ENCODE measurements at regions not wholly inside any gene's neighbourhood (a gene's known extent, or its start where the extent isn't known, plus 50 kb on each side); places are given as distances from the start of the nearest gene placed in this dataset.

DNA sequence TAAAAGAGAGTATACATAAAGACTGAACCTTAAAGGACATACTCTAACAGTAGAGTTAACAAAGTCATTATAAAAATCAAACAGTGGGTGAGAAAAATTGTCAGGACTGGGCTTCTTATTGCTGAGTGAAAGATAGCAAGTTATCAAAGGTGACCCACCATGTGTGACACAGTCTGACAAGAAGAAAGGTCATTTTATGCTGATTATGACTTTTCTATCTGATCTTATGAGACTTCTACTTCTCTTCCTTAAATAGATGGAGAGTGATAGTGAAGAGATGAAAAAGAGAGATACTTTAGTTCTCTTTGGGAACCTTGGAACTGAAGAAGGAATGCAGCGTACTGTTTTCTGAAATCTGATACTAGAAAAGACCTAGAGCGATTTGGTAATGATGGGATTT is 2157.1 kb downstream of the NCAM2 start (continued):
- TF ChIP-seq CEBPB (IDR thresholded peaks at IDR 0.05; ENCODE audit: low read depth, low read length), result no peak
- TF ChIP-seq YY1 (IDR thresholded peaks at IDR 0.05; ENCODE audit: low read depth, low read length), result no peak
- no peak for TF ChIP-seq GTF2F1 (IDR thresholded peaks at IDR 0.05; ENCODE audit: borderline replicate concordance, low read depth, low read length)

Data from H1 (cell line).